Endothelial cell of hepatic sinusoid (primary cell): ENCODE measurements at regions not wholly inside any gene's neighbourhood (a gene's known extent, or its start where the extent isn't known, plus 50 kb on each side); places are given as distances from the start of the nearest gene placed in this dataset.

Source experiments
- in situ Hi-C: cut with HindIII; loops from 2 replicates; pipeline ENCODE4 v1.10.0; 2017; ENCODE audit warnings: low sequenced_read_pairs

DNA sequence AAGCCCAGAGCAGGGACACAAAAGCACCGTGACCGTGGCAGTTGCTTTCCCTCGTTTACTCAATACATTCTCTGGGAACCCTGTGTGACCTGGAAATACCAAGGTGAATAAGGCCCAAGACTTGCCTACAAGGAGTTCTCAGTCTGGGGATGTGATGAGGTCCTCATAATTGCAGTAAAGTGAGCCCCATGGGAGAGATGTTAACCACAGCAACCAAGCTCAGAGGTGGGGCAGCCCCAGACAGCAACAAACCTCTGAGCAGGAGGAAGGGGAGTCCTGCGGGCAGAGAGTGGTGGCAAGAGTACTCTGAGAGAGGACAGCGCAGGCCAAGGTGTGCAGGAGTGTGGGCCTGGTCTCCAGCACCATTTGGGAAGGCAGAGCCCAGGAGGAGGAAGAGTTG lies 91.6 kb downstream of the TTC32 start:
- in situ Hi-C loops: no loop called here

DNA sequence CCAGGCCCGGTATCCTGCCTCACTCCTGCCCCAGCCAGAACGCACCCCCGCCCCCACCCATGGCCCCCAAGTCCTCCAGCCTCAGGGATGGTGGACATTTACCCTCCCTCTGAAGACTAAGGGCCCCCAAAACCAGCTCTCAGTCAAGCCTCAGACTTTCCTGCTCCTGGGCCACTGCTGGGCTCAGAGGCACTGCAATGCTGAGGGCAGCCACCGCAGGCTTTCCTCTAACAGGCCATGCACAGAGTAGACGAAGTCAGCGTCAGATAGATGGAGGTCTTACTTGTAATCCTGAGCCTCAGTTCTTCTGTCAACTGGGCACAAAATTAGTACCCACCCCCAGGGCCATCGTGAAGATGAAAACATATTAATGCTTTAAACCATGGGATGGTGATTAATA lies 92.6 kb downstream of the TTC32 start:
- in situ Hi-C loops: no loop called here

DNA sequence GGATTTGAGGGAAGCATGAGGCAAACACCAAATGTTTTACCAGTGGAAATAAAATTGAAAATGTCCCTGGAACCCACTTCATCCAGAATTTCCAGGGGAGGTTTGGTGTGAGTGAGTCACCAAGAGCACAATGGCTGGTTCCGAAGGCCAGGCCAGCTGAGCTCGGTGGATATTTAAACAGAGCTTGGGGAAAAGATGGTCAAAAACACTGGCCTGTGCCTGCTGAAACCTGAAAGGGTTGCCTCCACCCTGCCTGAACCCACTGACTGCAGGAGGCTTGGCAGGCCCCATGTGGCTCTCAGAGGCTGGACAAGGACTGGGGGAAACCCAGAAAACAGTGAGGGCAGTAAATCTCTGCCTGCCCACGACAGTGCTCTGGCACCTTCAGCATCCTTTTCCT lies 93.9 kb downstream of the TTC32 start:
- in situ Hi-C loops: no loop called here

DNA sequence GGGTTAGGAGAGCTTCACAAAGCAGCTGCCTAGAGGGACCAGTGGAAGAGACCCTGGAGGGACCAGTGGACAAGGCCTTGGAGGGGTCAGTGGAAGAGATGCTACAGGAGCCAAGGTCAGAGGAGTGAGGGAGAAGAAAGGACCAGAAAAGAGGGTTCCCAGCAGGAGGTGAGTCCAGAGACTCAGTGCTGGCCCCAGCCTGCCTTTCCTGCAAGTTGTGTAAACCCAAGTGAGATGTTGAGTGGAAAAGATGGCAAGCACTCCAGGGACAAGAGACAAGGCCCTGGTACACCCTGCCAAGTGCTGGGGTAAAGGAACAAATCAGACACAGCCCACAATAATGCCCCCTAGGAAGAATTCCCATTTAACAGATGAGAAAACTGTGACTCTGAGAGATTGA lies 94.4 kb downstream of the TTC32 start:
- in situ Hi-C loops: no loop called here

DNA sequence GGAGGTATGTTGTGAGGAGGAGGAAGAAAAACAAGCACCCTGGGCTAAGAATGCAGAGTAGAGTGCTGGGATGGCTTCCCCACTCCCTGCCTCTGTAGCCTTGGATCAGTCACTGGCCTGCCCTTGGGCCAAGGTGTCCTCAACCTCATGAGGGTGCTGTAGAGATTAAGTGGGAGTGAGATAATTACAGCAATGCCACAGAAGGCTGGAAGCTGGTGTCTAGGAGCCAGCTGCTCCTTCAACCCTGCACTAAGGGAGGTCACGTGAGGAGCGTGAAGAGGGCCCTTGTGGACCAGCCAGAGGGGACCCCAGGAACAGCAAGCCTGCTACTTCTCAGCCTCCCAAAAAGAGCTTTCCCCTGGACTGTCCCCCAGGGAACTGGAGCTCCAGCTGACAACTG lies 95.2 kb downstream of the TTC32 start:
- in situ Hi-C loops: no loop called here

DNA sequence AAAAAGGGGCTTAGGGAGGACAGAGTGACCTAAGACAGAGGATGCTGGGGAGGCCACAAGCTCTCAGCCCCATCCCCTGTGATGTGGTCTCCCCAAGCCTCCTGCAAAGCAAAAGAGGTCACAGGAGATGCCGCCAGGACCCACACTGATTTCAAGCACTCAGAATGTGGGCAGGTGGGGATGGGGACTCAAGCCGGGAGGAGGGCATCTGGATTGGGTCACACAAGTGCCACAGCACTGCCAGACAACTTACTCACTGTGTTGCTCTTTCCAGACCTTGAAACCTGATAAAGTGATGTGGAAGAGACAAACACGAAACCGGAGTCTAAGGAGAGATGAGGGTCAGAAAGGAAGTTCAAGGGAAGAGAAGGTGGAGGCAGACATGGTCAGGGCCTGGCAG lies 95.7 kb downstream of the TTC32 start:
- in situ Hi-C loops: no loop called here

DNA sequence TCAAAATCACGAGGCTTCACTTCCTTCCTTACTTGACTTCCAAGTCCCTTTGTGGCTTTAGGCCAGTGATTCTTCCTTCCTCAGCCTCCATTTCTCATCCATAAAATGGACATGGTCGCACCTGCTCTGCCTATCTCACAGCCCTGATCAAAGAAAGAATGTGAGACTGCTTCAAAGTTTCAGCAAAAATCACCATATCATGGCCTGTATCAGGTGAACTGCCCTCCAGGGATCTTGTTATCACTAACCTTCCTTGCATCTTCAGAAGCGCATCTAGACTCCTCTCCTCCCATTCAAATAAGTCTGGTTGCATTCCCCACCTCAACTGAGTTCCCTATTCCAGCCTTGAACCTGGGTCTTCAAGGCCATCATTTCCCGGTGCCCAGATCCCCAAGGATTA lies 96.5 kb downstream of the TTC32 start:
- in situ Hi-C loops: no loop called here

DNA sequence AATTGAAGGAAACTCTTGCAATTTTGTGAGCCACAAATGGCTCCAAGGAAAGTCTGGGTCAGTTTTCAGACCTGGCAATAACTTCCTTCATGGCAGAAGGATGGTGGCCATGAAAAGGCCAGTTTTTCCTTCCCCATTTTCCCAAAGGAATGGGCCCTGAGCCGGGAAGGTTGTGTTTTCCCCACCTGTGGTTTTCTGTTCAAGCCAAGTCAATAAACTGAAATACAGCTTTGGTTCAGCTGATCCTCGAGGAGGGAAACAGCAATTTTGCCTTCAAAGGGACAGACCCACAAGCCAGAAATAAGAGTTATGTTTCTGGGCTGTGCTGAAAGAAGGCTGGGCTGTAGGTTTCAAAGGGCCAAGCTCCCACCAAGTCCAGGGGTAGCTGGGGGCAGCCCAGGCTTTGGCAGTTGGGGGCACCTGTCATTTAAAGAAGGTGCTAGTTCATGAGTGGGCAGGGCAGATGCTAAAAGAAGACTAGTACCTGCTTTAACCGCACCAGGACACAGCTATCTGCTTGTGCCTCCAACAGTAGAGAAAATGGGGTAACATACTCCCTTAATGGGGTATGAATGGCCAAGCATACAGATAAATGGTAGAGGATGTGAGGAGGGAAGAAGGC lies 97.0 kb downstream of the TTC32 start:
- in situ Hi-C loops: no loop called here

DNA sequence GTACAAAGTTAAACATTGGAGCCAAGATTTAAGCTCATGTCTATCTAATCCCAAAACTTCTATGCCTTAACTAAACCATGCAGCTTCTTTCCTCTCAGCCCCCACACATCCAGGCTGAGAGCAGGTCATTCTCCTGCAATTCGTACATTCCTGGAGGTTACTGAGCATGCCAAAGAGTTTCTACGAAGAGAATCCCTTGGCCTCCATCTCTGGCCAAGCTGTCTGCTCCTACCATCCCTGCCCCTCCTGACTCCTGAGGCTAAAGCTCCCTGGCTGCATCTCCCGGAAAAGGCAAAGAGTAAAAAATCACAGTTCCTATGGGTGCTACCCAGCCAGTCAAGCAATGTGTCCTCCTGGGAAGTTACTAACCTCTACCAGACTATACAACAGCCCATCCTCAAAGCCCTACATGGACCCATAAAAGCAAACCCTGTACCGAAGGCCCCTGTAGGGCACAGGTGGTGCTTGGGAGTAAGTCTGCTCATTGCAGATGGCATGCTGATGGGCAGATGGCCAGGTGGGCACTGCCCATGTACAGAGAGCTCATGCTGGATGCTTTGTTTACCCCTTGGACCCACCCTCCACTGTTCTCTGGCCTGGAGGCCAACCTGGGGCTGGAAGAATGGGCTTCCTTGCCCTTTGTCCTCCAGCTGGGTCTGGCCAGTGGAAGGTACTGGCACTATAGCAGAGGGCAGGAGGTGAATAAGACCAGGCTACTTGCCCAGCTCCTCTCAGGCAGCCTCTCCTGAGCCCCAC lies 99.5 kb downstream of the TTC32 start:
- in situ Hi-C loops: no loop called here

DNA sequence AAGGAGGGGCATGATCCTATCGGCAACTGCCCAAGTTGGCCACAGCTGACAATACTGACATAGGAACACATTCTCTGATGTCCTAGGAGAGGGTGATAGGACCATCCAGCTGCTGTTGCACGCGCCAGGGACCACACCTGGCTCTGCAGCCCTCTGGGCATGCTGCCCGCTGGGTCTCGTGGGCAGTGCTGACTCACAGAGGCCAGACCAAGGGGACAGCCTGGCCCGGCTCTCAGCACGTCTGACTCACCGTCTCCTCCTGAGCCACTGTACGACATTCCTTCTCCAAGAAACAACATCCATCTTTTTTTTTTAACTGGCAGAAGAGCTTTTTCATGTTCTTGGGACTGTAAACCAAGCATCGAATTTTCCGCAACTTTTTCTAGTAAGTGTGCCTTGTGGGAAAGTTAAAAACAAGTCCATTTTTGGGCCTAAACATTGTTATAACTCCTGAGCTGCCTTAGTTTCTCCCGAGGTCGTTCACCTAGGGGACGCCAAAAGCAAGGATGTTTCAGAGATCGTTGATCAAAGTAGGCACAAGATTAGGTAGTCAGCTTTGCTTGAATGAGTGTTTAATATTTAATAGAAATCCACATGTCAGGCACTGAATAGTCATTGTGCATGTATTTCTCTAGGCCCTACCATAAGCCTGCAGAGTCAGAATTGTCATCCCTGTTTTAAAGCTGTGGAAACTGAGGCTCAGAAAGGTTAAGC lies 100.3 kb downstream of the TTC32 start:
- in situ Hi-C loops: no loop called here

DNA sequence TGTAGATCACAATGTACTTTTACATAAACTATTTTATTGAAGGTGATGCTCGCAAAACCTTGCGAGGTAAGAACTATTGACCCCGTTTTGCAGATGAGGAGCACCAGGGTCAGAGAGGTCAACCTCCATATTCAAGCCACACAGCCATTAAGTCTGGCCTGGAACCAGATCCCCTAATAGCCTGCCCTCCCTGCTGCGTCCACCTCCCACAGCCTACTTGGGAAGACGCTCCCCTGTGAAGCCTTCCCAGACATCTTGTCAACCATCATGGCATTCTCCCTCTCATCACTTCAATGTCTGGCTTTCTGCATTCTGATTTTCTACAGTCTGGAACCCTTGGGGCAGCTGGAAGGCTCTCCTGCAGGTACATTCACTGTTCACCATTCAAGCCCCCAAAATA lies 101.0 kb downstream of the TTC32 start:
- in situ Hi-C loops: no loop called here

DNA sequence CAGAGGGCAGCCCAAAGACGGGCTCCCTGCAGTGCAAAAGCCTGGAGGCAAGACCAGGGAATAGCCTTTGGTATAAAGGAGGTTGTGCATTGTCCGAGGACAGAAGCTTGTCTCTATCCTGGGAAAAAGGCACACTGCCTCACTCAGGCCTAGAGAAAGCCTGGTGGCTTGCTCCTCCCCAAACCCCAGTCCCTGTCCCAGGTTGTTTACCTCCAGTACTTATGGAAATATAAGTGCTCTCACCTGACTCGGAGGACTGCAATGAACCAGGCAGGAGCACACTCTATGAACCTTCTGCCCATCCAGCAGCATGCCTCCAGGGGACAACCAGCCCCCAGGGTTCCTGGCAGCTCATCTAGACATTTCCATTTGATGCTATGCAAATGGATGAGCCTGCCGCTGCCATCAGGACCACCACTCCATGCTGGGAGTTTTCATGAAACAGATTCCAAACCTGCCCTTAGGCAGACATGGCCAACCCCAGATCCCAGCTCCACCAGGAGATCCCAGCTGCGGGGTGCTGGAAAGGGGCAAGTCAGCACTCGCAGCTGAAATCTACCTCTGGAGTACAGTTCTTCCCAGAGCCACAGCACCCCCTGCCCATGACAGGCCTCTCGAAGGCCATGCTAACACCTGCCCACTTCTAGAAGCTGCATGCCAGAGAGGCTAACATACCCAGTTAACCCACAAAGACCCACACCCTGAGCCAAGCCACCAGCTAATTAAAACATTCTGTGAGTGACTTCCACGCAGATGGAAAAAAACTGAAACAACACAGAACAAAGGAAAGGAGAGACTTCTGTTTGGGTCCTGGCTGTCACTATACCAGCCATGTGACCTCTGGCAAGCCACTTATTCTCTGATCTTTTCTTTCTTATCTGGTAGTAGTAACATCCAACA lies 101.7 kb downstream of the TTC32 start:
- in situ Hi-C loops: no loop called here

DNA sequence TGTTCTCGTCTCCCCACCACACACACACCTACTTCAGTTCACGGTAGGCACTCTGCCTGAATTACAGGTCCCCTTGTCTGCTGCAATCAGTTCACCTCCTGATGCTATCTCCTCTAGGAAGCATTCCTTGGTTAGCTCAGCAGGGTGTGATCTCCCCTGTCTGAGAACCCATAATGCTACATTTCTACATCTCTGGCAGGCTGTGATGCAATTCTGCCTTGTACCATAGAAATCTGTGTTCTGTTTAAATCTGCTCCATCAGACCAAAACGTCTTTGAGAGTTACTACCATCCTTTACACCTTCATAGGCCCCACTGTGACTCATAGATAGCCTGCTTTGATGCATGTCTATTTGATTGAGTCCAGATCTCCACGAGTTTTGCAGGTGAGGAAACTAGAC lies 103.9 kb downstream of the TTC32 start:
- in situ Hi-C loops: no loop called here

DNA sequence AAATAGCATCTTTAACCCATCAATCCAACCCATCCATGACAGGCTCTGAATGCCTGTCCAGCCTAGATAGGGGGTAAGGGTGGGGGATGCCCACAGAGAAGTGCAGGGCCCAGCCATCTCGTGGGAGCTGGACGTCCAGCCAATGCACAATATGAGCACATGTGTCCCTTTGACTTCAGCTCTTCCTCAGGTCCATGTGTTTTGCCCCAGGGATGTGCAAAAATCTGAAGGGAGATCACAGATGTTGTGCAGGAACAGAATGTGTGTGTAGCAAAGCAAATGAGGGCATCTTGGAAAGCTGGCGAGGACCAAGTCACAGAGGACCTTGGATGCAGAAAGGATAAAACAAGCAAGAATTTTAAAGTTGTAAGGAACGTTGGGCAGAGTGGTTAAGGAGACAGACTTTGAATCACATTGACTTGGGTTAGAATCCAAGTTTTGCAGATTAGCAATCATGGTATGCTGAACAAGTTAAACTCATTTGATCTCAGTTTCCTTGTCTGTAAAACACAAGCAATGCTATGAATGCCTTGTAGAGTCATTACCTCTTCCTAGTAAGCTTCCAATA lies 104.5 kb downstream of the TTC32 start:
- in situ Hi-C loops: no loop called here

DNA sequence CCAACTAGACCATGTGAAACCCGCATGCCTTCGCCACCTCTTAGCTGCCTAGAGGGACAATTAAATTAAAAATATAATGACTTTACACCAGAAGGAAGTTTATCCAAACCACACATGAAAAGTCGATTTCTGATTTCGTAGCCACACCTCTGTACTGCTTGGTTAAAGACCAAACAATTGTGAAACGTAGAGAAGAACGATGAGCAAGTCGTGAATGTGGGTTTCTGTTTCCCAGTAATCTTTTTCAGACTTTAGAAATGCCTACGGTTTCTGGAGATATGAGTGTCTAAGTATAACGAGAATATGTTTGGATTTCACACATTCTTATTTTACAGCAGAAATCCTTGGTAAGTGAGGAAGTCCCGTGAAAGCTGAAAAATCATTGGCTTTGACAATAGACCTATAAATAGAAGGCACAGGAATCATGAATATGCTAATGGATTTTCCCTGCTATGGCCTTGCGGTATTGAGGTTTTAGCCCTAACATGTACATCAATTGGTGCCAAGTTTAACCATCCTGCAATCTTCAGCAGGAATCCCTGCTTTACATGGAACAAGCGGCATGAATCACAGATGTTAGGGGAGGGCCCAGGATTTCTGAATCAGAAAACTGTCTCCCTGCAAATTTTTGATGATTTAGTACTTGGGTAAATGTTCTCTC lies 105.6 kb downstream of the TTC32 start:
- in situ Hi-C loops: no loop called here

DNA sequence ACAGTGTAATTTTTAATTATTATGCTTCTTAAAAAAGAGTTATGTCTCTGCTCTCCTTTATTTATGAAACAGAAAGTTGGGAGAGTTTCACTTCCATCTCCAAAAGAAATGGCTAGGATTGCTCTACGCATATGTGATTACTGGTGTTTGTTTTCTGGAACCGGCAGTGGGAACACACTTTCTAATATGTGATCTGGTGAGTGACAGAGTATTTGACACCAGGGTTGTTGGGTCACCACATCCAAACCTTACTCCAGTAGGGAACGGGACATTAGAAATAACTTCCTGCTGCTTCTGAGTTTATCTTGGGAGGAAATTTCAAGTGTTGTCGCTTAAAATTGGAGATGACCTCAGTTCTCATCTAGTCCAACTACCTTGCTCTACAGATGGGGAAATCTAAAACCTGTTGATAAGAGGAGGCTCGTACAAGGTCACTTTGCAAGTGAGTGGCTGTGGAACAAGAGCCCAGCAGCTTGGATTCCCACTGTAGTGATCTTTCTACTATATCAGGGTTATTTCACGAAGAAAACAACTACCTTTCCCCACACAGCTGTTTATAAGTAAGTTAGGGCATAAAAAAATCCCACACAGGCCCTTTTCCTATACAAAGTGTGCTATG lies 108.5 kb downstream of the TTC32 start:
- in situ Hi-C loops: no loop called here

DNA sequence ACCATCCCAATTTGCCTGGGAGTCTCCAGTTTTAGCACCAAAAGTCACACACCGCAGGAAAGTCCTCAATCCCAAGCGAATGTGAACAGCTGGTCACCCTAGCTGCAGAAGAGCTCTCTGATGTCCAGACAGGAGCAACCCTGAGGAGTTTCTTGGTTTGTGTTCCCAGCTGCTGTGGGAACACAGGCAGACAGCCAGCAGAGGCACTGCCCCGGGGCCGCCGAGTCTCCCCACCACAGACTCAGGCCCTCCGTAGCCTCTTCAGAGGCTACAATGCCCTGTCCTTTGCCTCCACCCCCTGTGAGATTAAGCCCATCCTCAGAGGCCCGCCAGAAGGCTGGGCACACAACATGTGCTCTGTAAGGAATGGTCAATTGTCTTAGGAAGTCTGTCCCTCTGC lies 111.5 kb downstream of the TTC32 start:
- in situ Hi-C loops: no loop called here

DNA sequence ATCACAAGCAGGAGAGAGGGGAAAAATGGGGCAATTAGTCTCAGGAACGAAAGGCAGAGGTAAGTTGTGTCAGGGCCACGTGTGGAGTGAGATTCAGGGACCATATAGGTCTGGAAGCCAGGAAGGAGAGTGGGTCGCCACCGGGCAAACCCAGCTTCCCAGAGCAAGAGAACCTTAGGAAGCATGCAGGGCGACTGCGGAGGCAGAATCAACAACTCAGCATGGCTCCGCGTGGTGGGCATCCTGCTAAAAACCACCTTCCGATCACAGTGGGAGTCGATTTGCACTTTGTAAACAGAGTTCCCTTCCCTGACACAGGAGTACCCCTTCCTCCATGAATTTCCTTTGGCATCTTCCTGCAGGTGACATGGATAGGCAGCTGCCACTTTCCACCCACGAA lies 114.6 kb downstream of the TTC32 start:
- in situ Hi-C loops: no loop called here

DNA sequence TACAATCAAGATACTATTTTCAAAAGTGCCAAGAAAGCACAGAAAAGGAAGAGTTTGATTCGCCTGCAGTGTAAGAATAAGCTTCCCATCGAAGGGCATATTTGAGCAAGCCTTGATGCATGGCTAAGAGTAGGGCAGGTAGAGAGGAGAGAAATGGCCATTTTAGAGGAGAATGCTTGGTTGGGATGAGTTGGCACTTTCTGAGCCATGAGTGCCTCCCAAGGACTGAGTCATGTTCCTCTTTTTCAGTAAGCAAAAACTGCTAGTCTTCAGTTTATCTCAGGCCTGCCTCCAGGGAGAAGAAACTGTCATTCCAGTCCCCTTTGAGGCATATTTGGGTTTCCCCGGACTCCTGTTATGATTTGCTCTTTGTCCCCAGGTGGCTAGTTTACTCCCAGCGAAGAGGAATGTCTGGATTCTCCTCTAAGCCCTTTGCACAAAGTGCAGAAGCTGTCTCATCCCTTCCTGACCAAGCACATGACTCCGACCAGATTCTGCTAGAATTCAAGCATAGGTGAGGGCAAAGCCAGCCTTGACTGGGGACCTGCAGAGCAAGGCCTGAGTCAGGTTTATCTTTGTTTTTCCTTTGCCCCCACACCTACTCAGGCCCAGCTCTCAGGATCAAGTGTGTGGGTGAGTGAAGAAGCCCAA lies 115.2 kb downstream of the TTC32 start:
- in situ Hi-C loops: no loop called here
